OCI-LY7 (cell line): ENCODE measurements at regions not wholly inside any gene's neighbourhood (a gene's known extent, or its start where the extent isn't known, plus 50 kb on each side); places are given as distances from the start of the nearest gene placed in this dataset.

ENCODE experiments used
- BruUV-seq: library from RNA; stranded (reverse); fragments of 400-500 nt; replicated peaks from 2 replicates; lab custom pipeline; 2021; lab: Mats Ljungman, UMichigan
- CTCF ChIA-PET: fragments of 300-600 bp; sonication (Branson Sonifier 250); formaldehyde crosslinking; loops from one replicate; lab custom pipeline; 2022; ENCODE audit warnings: antibody characterized with exemption; ENCODE audit not compliant: unreplicated experiment; lab: Charles Lee
- POLR2A ChIA-PET: fragments of 300-600 bp; sonication (Branson Sonifier 250); formaldehyde crosslinking; loops from one replicate; lab custom pipeline; 2022; ENCODE audit warnings: antibody characterized with exemption; lab: Charles Lee
- DNase-seq: peaks from one replicate; pipeline ENCODE4 v3.0.0-alpha.2; 2015; ENCODE audit warnings: low spot score
- H2AFZ ChIP-seq: fragments of 200-600 bp; sonication (generic), shearing (Covaris generic); 2 replicates; pipeline ENCODE4 v1.6.1; 2014; ENCODE audit warnings: mild to moderate bottlenecking, antibody characterized with exemption, low read length, moderate library complexity
- H3K27ac ChIP-seq: fragments of 200-600 bp; sonication (generic); 2 replicates; pipeline ENCODE4 v1.5.1; 2014; ENCODE audit warnings: mixed run types, low read depth, mild to moderate bottlenecking, moderate library complexity, low read length, inconsistent platforms; ENCODE audit not compliant: poor library complexity, severe bottlenecking
- H3K36me3 ChIP-seq: fragments of 200-600 bp; sonication (generic); 2 replicates; pipeline ENCODE4 v1.6.1; 2014; ENCODE audit warnings: mild to moderate bottlenecking, antibody characterized with exemption, low read length, moderate library complexity, mixed read lengths; ENCODE audit not compliant: insufficient read depth
- H3K4me1 ChIP-seq: fragments of 200-600 bp; sonication (generic); 2 replicates; pipeline ENCODE4 v1.5.1; 2014; ENCODE audit warnings: mild to moderate bottlenecking, low read length; ENCODE audit not compliant: insufficient read depth, poor library complexity, severe bottlenecking
- H3K4me2 ChIP-seq: fragments of 200-600 bp; sonication (generic); 2 replicates; pipeline ENCODE4 v1.6.1; 2014; ENCODE audit warnings: mild to moderate bottlenecking, low read length
- H3K4me3 ChIP-seq: fragments of 200-600 bp; sonication (generic); 2 replicates; pipeline ENCODE4 v1.5.1; 2014; ENCODE audit warnings: mild to moderate bottlenecking, low read depth, low read length; ENCODE audit not compliant: poor library complexity, severe bottlenecking
- H3K79me2 ChIP-seq: fragments of 200-600 bp; sonication (generic); 2 replicates; pipeline ENCODE4 v1.6.1; 2016; ENCODE audit warnings: low read depth, mild to moderate bottlenecking, low read length, moderate library complexity, mixed read lengths; ENCODE audit not compliant: insufficient read depth
- H3K9me2 ChIP-seq: fragments of 200-600 bp; sonication (generic); 2 replicates; pipeline ENCODE4 v1.6.1; 2016; ENCODE audit warnings: mild to moderate bottlenecking, low read length, mixed read lengths; ENCODE audit not compliant: insufficient read depth
- H3K9me3 ChIP-seq: fragments of 200-600 bp; sonication (generic); 2 replicates; pipeline ENCODE4 v1.6.1; 2014; ENCODE audit warnings: mild to moderate bottlenecking, mixed run types, low read length, mixed read lengths
- H4K20me1 ChIP-seq: fragments of 200-600 bp; sonication (generic); 2 replicates; pipeline ENCODE4 v1.6.1; 2014; ENCODE audit warnings: mild to moderate bottlenecking, antibody characterized with exemption, low read length, moderate library complexity, mixed read lengths; ENCODE audit not compliant: insufficient read depth
- EZH2phosphoT487 ChIP-seq: fragments of 200-600 bp; sonication (generic); IDR thresholded peaks from 2 replicates; pipeline ENCODE4 v1.6.1; 2018; ENCODE audit warnings: low read depth, borderline replicate concordance, mild to moderate bottlenecking, mixed run types, antibody characterized with exemption, low read length, moderate library complexity, mixed read lengths
- intact Hi-C: fragments of 100-400 bp; cut with micrococcal nuclease; formaldehyde crosslinking; loops from one replicate; pipeline ENCODE4 v1.10.0; 2022; ENCODE audit not compliant: unreplicated experiment
- TF ChIP-seq, protein P1 (sequence below): fragments of 200-600 bp; sonication (generic); conservative IDR thresholded peaks from 2 replicates; pipeline ENCODE4 v1.5.1; 2014; ENCODE audit warnings: mild to moderate bottlenecking, antibody characterized with exemption, low read length, moderate library complexity, mixed read lengths

DNA sequence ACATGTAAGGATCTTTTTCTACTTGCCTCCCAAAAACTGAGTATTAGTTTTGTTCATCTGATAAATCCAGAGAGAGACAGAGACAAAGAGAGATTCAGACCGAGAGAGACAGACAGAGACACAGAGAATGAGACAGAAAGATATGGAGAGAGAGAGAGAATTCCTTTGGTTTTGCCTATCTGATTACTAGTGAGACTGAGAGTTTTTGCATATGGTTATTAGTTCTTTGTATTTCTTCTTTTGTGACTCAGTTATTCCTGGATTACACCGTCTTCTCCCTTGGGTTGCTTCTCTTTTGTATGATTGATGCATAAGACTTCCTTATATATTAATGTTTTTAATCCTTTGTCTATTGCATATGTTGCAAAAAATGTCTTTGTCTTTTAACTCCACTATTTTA, 91.2 kb upstream of the SPATA31C2 start:
- Histone ChIP-seq H3K9me2 (no peaks in the 10 kb centered on the region), H4K20me1 (no peaks in the 10 kb centered on the region), H2AFZ (no peak overlapping the region), H3K27ac (no peak overlapping the region), H3K4me1 (no peaks in the 10 kb centered on the region), H3K79me2 (no peaks in the 10 kb centered on the region), H3K36me3 (no peaks in the 10 kb centered on the region), H3K9me3 (no peaks in the 10 kb centered on the region), H3K4me3 (no peak overlapping the region), H3K4me2 (no peak overlapping the region)
- TF ChIP-seq EZH2phosphoT487 = no peak
- TF ChIP-seq, protein P1, sequence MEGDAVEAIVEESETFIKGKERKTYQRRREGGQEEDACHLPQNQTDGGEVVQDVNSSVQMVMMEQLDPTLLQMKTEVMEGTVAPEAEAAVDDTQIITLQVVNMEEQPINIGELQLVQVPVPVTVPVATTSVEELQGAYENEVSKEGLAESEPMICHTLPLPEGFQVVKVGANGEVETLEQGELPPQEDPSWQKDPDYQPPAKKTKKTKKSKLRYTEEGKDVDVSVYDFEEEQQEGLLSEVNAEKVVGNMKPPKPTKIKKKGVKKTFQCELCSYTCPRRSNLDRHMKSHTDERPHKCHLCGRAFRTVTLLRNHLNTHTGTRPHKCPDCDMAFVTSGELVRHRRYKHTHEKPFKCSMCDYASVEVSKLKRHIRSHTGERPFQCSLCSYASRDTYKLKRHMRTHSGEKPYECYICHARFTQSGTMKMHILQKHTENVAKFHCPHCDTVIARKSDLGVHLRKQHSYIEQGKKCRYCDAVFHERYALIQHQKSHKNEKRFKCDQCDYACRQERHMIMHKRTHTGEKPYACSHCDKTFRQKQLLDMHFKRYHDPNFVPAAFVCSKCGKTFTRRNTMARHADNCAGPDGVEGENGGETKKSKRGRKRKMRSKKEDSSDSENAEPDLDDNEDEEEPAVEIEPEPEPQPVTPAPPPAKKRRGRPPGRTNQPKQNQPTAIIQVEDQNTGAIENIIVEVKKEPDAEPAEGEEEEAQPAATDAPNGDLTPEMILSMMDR = no peak
- DNase-seq = no peak
- ChIA-PET POLR2A (interaction anchor here (0.7 kb wide), 1 partner anchor 55 kb away, joined by 3 read pairs; no protein-coding TSS in a partner anchor), CTCF (no interaction called here)
- BruUV-seq = no TSS peak
- intact Hi-C loops = no loop called here

- H3K4me1 ChIP-seq = no peaks in the 10 kb centered on the region
- H3K36me3 ChIP-seq = no peaks in the 10 kb centered on the region
- no peaks in the 10 kb centered on the region for H4K20me1 ChIP-seq
- no peak overlapping the region for H2AFZ ChIP-seq
- H3K4me3 ChIP-seq = no peak overlapping the region
- no peaks in the 10 kb centered on the region for H3K9me2 ChIP-seq
- BruUV-seq = no TSS peak
- no peak for DNase-seq
- H3K27ac ChIP-seq = no peak overlapping the region
- H3K9me3 ChIP-seq = no peaks in the 10 kb centered on the region
- intact Hi-C loops = no loop called here
- no peak for TF ChIP-seq EZH2phosphoT487
- TF ChIP-seq, protein P1 = no peak
- CTCF ChIA-PET = no interaction called here
- POLR2A ChIA-PET = no interaction called here
- H3K4me2 ChIP-seq = no peak overlapping the region
- no peaks in the 10 kb centered on the region for H3K79me2 ChIP-seq
Measured at GRCh38 chr9:88224938-88225337, 86.7 kb upstream of the SPATA31C2 start.

DNA sequence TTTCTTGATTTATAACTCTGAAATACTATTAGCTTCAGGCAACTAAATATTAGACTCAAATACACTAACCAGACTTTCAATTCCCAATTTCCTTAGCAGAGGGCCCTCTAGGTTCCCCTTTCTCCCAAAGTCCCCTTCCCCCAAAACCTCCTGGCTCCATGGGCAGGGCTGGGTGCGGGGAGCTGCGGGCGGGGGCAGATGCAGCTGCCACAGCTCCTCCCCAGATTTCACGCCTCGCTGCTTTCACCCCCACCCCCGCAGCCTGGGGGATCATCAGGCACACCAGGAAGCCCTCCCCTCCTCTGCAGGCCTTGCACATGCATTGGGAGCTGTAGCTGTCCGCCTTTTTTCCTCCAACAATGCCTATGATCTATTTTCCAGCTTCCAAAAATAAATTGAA, 82.8 kb upstream of the SPATA31C2 start:
- Histone ChIP-seq H3K9me2 (no peaks in the 10 kb centered on the region), H2AFZ (no peak overlapping the region), H3K27ac (no peak overlapping the region), H3K79me2 (no peaks in the 10 kb centered on the region), H3K36me3 (no peaks in the 10 kb centered on the region), H4K20me1 (no peaks in the 10 kb centered on the region), H3K4me2 (no peak overlapping the region), H3K4me3 (no peak overlapping the region), H3K9me3 (no peaks in the 10 kb centered on the region), H3K4me1 (no peaks in the 10 kb centered on the region)
- ChIA-PET CTCF (no interaction called here), POLR2A (no interaction called here)
- intact Hi-C loops = no loop called here
- no peak for DNase-seq
- TF ChIP-seq, protein P1 = no peak
- no peak for TF ChIP-seq EZH2phosphoT487
- BruUV-seq = no TSS peak
